ENCODE measurements at regions not wholly inside any gene's neighbourhood (a gene's known extent, or its start where the extent isn't known, plus 50 kb on each side); places are given as distances from the start of the nearest gene placed in this dataset.

GRCh38 chr16:86018071-86018470 lies 119.1 kb downstream of the IRF8 start:
- no peak for DNase-seq

DNA sequence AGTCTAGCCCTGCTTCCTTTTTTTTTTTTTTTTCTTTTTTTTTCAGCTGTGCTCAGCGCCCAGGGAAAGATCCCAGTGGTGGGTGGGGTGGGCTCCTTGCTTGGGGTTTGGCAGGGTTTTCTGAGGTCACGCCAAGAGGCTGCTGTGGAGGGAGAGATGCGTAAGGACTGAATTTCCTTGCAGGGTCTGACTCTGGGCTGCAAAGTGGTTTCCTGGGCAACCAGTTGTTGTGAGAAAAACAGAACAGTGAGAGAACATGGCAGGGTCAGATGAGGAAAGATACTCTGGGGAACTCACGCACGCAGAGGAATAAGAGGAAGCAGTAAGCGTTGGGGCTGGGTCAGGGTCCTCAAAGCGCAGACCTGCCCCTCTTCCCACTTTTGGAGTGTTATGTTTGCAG lies 119.5 kb downstream of the IRF8 start:
- DNase-seq: peak; percentile 83

DNA sequence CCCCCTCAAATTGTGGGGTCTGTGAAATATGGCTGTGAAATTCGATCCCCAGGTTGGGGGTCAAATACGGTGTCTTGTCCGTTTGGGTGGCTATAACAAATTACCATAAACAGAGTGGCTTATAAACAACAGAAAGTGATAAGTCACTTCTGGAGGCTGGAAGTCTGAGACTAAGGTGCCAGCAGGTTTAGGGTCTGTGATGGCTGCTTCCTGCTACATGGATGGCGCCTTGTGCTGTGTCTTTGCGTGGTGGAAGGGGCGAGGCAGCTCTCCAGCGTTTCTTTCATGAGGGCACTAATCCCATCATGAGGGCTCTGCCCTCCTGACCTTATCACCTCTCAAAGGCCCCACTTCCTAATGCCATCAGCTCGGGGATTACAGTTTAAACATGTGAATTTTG lies 120.0 kb downstream of the IRF8 start:
- no peak for DNase-seq

DNA sequence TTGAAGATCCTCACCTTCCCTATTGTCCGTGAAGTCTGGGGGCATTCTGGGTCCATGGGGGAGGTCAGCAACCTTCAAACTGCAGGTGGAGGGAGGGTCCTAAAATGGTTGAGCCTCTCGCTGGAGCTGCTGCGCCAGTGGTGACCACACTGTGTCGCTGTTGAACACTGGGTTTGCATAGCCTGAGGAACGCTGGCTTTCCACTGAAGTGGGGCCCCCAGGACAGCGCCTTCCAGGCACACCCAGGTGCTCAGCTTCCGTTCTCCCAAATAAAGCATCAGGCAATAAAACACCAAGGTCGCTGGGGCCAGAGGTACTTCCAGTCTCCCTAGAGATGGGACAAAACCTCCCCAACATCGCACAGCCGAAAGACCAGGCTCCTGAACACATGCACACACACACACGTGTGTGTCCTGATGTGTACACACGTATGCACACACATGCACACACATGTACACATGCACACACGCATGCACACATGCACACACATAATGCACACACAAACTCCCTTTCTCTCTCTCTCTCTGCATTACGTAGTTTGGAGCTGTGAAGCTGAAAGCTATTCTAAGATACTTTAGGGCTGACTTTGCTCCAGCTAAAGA lies 120.6 kb downstream of the IRF8 start:
- no peak for DNase-seq

GRCh38 chr16:86020971-86021370 lies 122.0 kb downstream of the IRF8 start:
- DNase-seq: no peak

GRCh38 chr16:86022381-86022960 lies 123.5 kb downstream of the IRF8 start:
- DNase-seq: no peak

- no peak for DNase-seq
These were observed 125.2 kb downstream of the IRF8 start for GRCh38 chr16:86024210-86024609.

DNA sequence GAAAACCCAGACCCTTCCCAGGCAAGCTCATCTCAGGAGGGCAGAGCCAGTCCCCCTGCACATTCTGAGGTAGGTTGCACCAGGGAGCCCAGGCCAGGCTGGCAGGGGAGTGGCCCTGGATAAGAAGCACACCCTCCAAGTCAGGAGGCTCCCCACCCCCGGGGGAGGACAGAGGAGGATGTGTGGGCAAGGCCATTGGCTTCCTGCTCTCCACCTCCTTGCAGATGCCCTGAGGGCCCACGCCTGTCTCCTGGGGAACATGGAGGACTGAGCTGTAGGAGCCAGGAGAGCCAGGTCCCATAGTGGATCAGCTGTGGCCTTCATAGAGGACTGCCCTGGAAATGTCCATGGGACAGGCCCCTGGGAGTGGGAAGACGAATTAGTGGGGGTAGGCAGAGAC lies 126.7 kb downstream of the IRF8 start:
- DNase-seq: no peak

DNA sequence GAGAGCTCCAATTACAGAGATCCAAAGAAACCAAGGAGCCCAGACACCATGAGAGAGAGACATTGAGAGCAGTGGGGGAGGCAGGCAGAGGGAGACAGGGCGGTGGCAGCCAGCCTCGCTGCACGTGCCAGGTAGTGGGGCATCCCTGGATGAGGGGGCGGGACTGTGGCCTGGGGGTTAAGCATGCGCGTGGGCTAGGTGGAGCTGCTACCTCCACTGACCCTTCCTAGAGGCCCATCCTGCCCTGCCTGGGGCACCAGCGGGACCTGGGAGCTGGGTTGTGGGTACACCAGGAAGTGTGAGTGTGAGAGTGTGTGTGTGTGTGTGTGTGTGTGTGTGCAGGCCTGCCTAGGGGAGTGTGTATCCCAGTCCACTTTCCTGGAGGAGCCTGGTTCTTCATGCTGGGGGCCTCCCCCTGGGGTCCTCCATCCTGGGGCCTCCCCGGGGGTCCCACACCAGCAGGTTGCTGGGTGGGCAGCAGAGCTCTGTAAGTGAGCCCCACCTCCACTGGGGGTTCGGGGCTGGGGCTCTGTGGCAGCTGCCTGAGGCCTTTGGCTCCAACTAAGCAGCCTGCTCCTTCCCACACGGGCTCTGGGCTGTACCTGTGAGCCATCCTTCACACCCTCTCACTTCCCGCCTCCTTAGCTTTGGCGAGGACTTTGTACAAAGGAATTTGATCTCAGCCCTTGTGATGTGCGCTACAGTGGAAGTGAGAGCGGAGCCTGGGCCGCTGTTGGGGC lies 127.4 kb downstream of the IRF8 start:
- no peak for DNase-seq

DNA sequence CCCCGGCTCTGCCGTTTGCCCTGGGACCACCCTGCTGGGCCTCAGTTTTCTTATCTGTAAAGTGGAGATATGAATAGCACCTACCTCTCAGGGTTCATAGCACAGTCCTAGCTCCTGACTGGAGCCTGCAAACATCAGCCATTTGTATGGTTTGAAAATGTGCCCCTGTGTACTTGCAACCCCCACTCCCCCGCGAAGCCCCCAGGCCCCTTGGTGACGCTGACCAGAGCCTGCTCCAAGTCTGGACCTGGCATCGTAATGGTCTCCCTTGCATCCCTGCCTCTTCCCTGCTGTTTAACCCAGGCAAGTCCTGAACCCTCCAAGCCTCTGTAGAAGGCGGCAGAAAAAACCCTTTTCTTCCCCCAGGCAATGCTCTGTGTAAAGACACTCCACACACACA lies 128.0 kb downstream of the IRF8 start:
- DNase-seq: no peak

- no peak for DNase-seq
These were observed 128.6 kb downstream of the IRF8 start for GRCh38 chr16:86027373-86028126.

DNA sequence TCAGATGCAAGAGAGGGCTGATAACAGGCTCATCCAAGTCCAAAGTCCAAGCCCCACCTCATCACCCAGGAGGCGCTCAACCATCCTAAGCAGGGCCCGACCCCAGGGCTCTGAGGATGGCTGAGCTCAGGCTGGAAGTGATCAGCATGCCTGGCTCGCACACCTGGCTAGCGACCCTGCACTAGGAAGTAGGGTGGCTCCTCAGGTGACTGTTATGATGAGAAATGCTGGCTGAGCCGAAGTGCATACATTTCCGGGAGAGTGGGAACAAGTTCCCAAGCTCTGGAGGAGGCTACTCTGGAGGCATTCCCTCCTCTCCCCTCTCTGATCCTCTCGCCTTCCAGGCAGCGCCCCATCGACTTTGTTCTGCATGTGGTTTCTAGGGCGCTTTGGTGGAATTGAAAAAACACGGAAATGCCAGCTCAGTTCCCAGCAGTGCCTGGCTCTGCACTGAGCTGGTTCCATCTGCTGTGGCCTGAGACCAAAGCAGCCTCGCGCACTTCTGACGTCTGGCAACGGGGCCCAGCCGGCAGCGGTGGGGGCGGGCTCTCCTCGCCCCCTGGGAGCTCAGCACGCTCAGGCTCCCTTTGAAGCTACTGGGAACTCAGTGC lies 130.3 kb downstream of the IRF8 start:
- peak; percentile 38 for DNase-seq

DNA sequence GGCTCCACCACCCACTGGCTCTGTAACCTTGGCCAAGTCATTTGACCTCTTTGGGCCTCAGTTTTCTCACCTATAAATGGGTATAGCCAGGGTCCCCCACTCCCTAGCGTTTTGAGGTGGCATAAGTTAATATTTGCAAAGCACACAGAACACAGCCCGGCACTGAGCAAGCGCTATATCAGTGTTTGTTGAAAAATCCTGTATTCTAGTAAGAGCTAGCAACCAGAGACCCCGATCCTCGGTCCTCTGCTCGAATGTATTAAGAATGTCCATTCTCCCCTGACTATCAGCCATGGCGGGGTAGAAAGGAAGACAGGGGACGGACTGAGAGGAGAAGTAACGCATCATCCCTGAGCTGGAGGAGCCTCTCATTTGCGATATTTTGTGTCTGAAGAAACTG lies 131.2 kb downstream of the IRF8 start:
- no peak for DNase-seq

DNA sequence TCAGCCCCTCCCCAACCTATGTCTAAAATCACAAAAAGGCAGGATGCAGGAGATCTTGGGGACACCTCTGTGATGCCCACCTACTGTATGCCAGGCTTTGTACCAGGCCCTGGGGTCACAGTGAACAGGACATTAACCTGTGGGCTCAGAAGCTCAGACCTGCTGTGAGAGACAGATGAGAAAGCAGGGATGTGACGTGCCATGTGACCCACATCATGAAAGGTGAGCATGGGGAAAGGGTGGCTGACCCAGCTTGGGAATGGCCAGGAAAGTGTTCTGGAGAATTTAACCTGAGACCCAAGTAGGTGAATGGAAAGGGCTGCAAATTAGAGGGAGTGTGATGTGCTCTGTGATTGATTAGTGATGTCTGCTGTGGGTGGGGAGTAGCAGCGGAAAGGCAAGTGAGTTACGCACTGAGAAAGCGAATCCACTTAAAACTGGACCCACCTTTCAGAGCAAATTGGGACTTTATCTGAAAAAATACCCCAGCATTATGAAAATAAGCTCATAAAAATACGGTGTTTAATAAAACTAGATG lies 132.2 kb downstream of the IRF8 start:
- no peak for DNase-seq

DNA sequence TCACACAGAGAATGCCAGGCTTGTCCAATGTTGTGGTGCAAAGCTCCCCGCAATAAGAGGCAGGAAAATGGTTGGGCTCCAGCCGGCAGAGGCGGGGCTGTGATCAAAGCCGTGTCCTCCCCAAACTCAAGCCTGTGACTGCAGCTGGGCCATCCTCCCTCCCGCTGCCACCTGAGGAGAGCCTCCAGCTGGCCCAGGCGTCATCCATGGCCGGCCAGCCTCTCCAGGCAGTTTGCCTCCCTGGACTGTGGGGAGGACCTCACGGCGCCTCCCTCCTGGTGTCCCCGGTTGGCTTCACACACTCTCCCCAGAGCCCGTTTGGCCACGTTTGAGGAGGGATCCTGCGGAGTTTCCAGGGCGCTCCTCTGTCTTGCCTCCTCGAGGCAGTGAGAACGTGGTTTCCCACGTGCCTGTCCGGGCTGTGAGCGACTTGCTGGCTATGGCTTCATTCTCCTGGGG lies 134.1 kb downstream of the IRF8 start:
- peak; percentile 41 for DNase-seq

DNA sequence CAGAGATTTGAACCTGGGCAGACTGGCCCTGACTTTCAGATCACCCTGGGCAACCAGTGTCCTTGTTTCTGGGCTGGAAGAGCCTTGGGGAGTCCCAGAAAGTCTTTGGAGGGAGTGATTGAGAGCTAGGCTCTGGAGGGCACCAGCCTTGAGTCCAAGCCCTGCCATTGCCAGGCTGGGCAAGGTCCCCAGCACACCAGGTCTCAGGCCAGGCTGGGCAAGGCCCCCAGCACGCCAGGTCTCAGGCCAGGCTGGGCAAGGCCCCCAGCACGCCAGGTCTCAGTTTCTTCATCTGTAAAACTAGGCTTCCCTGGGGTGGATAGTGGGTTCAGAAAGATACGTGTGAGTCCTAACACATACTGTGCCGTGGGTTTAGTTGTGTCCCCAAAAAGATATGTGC lies 135.0 kb downstream of the IRF8 start:
- DNase-seq: no peak

- peak; percentile 55 for DNase-seq
These were observed 135.5 kb downstream of the IRF8 start for GRCh38 chr16:86034421-86034919.

GRCh38 chr16:86035906-86036305 lies 136.9 kb downstream of the IRF8 start:
- DNase-seq: no peak

DNA sequence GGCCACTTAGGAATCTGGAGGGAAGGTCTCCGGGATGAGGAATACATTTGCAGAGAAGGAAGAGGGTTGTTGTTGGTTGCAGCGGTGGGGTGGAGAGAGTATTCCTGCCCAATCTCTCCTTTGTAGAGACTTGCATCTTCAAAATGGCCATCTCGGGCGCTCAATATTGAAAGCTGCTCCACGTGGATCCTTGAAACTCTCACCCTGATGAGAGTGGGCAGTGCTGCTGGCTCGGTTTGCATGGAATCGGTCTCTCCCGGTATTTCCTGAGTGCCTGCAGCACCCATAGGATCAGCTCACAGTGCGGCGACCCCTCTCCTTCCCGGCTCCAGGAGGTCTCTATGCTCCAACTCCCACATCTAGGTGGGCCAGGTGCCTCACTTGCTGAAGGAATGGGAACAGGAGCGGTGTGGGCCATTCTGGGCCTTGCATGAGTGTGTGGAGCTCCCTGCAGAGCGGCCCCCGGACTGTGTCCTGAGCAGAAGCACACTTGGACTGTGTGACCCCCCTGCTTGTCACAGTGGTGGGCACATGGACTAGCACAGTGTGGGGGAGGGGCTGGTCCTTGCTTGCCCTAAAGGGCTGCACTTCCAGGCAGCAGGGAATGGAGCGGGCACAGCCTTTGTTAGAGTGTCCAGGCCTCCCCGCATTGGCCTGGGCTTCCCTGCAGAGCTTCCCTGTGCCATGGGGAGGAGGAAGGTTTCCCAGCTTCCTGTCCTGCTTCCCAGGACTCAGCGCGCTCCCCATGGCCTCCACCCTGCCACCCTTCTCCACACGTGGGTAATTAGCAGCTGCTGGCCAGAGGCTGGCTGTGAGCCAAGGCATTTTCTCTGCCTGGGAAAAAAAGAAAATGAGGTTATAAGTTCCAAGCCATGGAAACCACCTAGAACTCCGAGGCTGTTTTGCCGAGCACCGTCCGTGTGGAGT lies 139.3 kb downstream of the IRF8 start:
- DNase-seq: no peak

DNA sequence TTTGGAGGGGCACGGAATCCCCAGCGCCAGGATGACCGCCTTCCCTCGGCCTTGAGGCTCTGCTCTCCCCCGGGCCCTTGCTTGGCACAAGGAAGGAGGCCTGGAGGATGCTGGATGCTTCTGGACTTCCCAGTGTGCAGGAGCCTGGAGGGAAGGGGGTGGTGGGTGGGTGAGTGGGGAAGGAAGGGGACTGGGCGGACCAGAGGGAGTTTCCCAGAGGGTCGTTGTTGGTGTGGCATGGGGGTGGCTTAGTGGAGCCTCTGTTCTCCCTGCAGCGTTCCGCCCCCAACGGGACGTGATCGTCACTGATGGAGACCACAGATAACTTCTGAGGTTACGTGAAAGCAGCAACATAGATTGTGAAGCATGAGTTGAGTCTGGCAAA lies 140.0 kb downstream of the IRF8 start:
- no peak for DNase-seq

DNA sequence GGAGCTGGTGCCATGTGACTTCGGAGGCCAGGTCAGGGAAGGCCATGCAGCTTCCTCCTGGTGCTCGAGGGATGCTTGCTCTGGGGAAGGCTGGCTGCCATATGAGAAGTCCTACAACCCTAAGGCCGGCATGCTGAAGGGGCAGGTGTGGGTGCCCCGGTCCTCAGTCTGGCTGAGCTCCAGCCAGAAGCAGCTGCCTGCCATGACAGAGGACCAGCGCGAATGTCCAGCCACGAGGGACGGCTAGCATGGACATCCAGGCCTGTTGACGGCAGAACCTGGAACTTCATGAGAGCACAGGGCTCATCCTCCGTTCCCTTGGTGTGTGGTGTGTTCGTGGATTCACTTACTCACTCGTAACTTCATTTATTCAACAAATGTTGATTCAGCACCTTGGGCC lies 140.6 kb downstream of the IRF8 start:
- no peak for DNase-seq

All from muscle of arm (tissue), 1 donor.